A549 (cell line): ENCODE measurements at regions not wholly inside any gene's neighbourhood (a gene's known extent, or its start where the extent isn't known, plus 50 kb on each side); places are given as distances from the start of the nearest gene placed in this dataset.
A peak's percentile ranks its signal among the peaks of the same experiment; 100 is the strongest.

ENCODE experiments used
- ATAC-seq, 2 experiments: fragments of 200-7000 bp in 1 of 2; fragments of >200 bp in 1 of 2; cut with Nextera tagmentation in 1 of 2; cut with Tn5 transposase in 1 of 2; 3 replicates each; pipeline versions ENCODE4 v1.8.0 to v1.9.1; 2018 to 2020; ENCODE audit warnings: mild to moderate bottlenecking in 1 of 2, moderate library complexity in 1 of 2
- CTCF ChIA-PET: fragments of 300-600 bp; sonication (Branson Sonifier 250); formaldehyde crosslinking; extraction: SDS; loops from one replicate; lab custom pipeline; 2021; ENCODE audit warnings: antibody characterized with exemption, inconsistent platforms; lab: Yijun Ruan, JAX
- POLR2A ChIA-PET: fragments of 350-600 bp; formaldehyde crosslinking; extraction: SDS; loops from one replicate; lab custom pipeline; 2021; ENCODE audit warnings: antibody characterized with exemption, inconsistent platforms; lab: Yijun Ruan, JAX
- DNase-seq, 2 experiments: peaks; one replicate each; pipeline versions ENCODE4 v3.0.0 to v3.0.0-alpha.2; 2011 to 2016; ENCODE audit warnings: low read depth in 1 of 2, low spot score in 1 of 2
- FAIRE-seq: peaks from 2 replicates; lab custom pipeline; 2011; peaks lifted over from hg19 to GRCh38; lab: Jason Lieb, UNC
- H3K27ac ChIP-seq, 2 experiments: fragments of >200 bp; sonication (Bioruptor Twin); formaldehyde crosslinking; 3 replicates each; pipeline ENCODE4 v1.5.1; 2016 to 2017
- H3K4me1 ChIP-seq: fragments of >200 bp; sonication (Bioruptor Twin); formaldehyde crosslinking; 3 replicates; pipeline ENCODE4 v1.6.1; 2016
- H3K4me2 ChIP-seq: fragments of >200 bp; sonication (Bioruptor Twin); formaldehyde crosslinking; 3 replicates; pipeline ENCODE4 v1.6.1; 2016
- H3K4me3 ChIP-seq: fragments of >200 bp; sonication (Bioruptor Twin); formaldehyde crosslinking; 3 replicates; pipeline ENCODE4 v1.5.1; 2016
- H3K9me3 ChIP-seq: fragments of >200 bp; sonication (Bioruptor Twin); formaldehyde crosslinking; 3 replicates; pipeline ENCODE4 v1.6.1; 2016
- E2F6 ChIP-seq: IDR thresholded peaks from 2 replicates; pipeline ENCODE4 v1.6.1; 2012; ENCODE audit warnings: low read depth, borderline replicate concordance
- EP300 ChIP-seq, 2 experiments: fragments of >200 bp; sonication (Bioruptor Twin); formaldehyde crosslinking; IDR thresholded peaks; 2 replicates in 1 of 2; 3 replicates in 1 of 2; pipeline ENCODE4 v1.6.1; 2016 to 2017
- ESRRA ChIP-seq: fragments of 150-350 bp; IDR thresholded peaks from 2 replicates; pipeline ENCODE4 v1.6.1; 2014; ENCODE audit warnings: mild to moderate bottlenecking, low read length, borderline replicate concordance
- FOSB ChIP-seq: fragments of 250-450 bp; sonication (Bioruptor Pico); IDR thresholded peaks from 2 replicates; pipeline ENCODE4 v1.5.0; 2020; ENCODE audit warnings: mild to moderate bottlenecking, moderate library complexity
- FOSL2 ChIP-seq, 2 experiments: fragments of 450-650 bp in 1 of 2; fragments of >200 bp in 1 of 2; sonication (Bioruptor Twin) in 1 of 2; formaldehyde crosslinking; IDR thresholded peaks; 2 replicates each; pipeline versions ENCODE4 v1.5.0 to v1.6.1; 2016 to 2020; ENCODE audit warnings: mild to moderate bottlenecking in 1 of 2, moderate library complexity in 1 of 2
- GATA3 ChIP-seq: IDR thresholded peaks from 2 replicates; pipeline ENCODE4 v1.6.1; 2012; ENCODE audit warnings: borderline replicate concordance
- HOXB13 ChIP-seq: fragments of 250-450 bp; sonication (Bioruptor Pico); IDR thresholded peaks from 2 replicates; pipeline ENCODE4 v1.5.0; 2020; ENCODE audit warnings: low read depth, mild to moderate bottlenecking, moderate library complexity
- KDM1A ChIP-seq: fragments of 200-600 bp; sonication (generic); IDR thresholded peaks from 2 replicates; pipeline ENCODE4 v1.6.1; 2016; ENCODE audit warnings: low read depth, mild to moderate bottlenecking
- KDM5A ChIP-seq: fragments of 200-600 bp; sonication (generic); IDR thresholded peaks from 2 replicates; pipeline ENCODE4 v1.6.1; 2016; ENCODE audit warnings: antibody characterized with exemption, mild to moderate bottlenecking
- NR3C1 ChIP-seq: fragments of >200 bp; sonication (Bioruptor Twin); formaldehyde crosslinking; IDR thresholded peaks from 3 replicates; pipeline ENCODE4 v1.6.1; 2017
- PHF8 ChIP-seq: fragments of 200-600 bp; sonication (generic); IDR thresholded peaks from 2 replicates; pipeline ENCODE4 v1.6.1; 2016; ENCODE audit warnings: low read depth, mild to moderate bottlenecking, antibody characterized with exemption, moderate library complexity, borderline replicate concordance
- RAD21 ChIP-seq, 2 experiments: fragments of >200 bp in 1 of 2; sonication (Bioruptor Twin) in 1 of 2; formaldehyde crosslinking in 1 of 2; IDR thresholded peaks in 1 of 2; conservative IDR thresholded peaks in 1 of 2; 2 replicates in 1 of 2; 3 replicates in 1 of 2; pipeline ENCODE4 v1.6.1; 2012 to 2018; ENCODE audit warnings: inconsistent platforms in 1 of 2
- RARB ChIP-seq: fragments of 250-450 bp; sonication (Bioruptor Pico); IDR thresholded peaks from 2 replicates; pipeline ENCODE4 v1.8.0; 2021; ENCODE audit warnings: mild to moderate bottlenecking, moderate library complexity
- RNF2 ChIP-seq: fragments of 200-600 bp; sonication (generic); IDR thresholded peaks from 2 replicates; pipeline ENCODE4 v1.6.1; 2016; ENCODE audit warnings: low read depth, mild to moderate bottlenecking, antibody characterized with exemption, moderate library complexity, borderline replicate concordance
- SREBF2 ChIP-seq: fragments of 450-650 bp; IDR thresholded peaks from 2 replicates; pipeline ENCODE4 v1.6.1; 2014; ENCODE audit warnings: mild to moderate bottlenecking, moderate library complexity
- TFCP2L1 ChIP-seq: fragments of 250-450 bp; sonication (Bioruptor Pico); IDR thresholded peaks from 2 replicates; pipeline ENCODE4 v1.5.0; 2021; ENCODE audit warnings: mild to moderate bottlenecking
- ZSCAN20 ChIP-seq: fragments of 250-450 bp; sonication (Bioruptor Pico); IDR thresholded peaks from 2 replicates; pipeline ENCODE4 v1.8.0; 2022; ENCODE audit warnings: mild to moderate bottlenecking, moderate library complexity
- WGBS: methylation state at CpG from one replicate; pipeline ENCODE4 v1.1.6; 2017; ENCODE audit errors: missing lambda C conversion rate; 5-methylcytosine and 5-hydroxymethylcytosine counted together
- TF ChIP-seq, protein P1 (sequence below): fragments of >200 bp; sonication (Bioruptor Twin); formaldehyde crosslinking; IDR thresholded peaks from 3 replicates; pipeline ENCODE4 v1.5.1; 2016
- TF ChIP-seq, protein P2 (sequence below): fragments of 200-600 bp; sonication (generic); IDR thresholded peaks from 2 replicates; pipeline ENCODE4 v1.6.1; 2016; ENCODE audit warnings: antibody characterized with exemption, mild to moderate bottlenecking, moderate library complexity

GRCh38 chr13:64488731-64489130 is 2741.4 kb downstream of the PCDH9 start:
- H3K4me1 ChIP-seq, result no peaks in the 10 kb centered on the region
- no peak for ATAC-seq
- no peak overlapping the region for H3K4me2 ChIP-seq
- H3K27ac ChIP-seq, result no peak overlapping the region
- DNase-seq, result no peak
- FAIRE-seq, result no peak
- ChIA-PET CTCF (no interaction called here), POLR2A (no interaction called here)
- no peaks in the 10 kb centered on the region for H3K9me3 ChIP-seq
- no peak overlapping the region for H3K4me3 ChIP-seq
- no peak for TF ChIP-seq RNF2
- TF ChIP-seq RARB, result no peak
- no peak for TF ChIP-seq ZSCAN20 (CRISPR knock-in tag)

DNA sequence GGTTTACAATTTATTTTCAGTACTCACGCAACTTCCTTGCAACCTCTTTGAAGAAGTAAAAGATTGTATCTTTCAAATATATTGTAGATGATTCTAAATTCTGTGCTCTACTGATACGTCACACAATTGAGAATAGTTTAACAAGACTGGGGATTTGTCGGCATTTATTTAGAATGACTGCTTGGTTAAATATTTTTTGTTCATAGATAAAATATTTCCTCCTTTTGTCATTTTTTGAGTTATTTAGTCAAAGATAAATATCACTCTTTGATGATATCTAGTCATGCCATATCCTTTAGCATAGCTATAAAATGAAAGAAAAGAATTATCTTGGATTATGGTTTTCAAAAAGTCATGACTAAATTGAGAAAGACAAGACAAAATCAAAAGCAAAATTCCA is 2747.8 kb downstream of the PCDH9 start:
- 27% methylated on average over 3 of the region's 3 CpGs for WGBS
- H3K4me3 ChIP-seq, result no peak overlapping the region
- TF ChIP-seq ESRRA (no peak), FOSL2 (IDR thresholded peaks at IDR 0.05) (no peak), FOSL2 (CRISPR knock-in tag; IDR thresholded peaks at IDR 0.05) (no peak), KDM5A (no peak), RNF2 (no peak), SREBF2 (no peak), TFCP2L1 (CRISPR knock-in tag) (no peak), GATA3 (peak; percentile 69; the same call in 1 of the 2 replicates)
- TF ChIP-seq, protein P1, sequence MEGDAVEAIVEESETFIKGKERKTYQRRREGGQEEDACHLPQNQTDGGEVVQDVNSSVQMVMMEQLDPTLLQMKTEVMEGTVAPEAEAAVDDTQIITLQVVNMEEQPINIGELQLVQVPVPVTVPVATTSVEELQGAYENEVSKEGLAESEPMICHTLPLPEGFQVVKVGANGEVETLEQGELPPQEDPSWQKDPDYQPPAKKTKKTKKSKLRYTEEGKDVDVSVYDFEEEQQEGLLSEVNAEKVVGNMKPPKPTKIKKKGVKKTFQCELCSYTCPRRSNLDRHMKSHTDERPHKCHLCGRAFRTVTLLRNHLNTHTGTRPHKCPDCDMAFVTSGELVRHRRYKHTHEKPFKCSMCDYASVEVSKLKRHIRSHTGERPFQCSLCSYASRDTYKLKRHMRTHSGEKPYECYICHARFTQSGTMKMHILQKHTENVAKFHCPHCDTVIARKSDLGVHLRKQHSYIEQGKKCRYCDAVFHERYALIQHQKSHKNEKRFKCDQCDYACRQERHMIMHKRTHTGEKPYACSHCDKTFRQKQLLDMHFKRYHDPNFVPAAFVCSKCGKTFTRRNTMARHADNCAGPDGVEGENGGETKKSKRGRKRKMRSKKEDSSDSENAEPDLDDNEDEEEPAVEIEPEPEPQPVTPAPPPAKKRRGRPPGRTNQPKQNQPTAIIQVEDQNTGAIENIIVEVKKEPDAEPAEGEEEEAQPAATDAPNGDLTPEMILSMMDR, result no peak
- TF ChIP-seq, all 56 proteins: peak for 1
- no peaks in the 10 kb centered on the region for H3K4me1 ChIP-seq
- CTCF ChIA-PET, result no interaction called here
- no peak for ATAC-seq
- H3K4me2 ChIP-seq, result peak overlapping the region; percentile 42
- peak in 1 of 2 experiments; percentile 23 for DNase-seq
- FAIRE-seq, result no peak
- H3K27ac ChIP-seq, result no peak overlapping the region
- H3K9me3 ChIP-seq, result no peaks in the 10 kb centered on the region
- POLR2A ChIA-PET, result no interaction called here

- H3K4me1 ChIP-seq, result no peaks in the 10 kb centered on the region
- no peak overlapping the region for H3K4me2 ChIP-seq
- ChIA-PET POLR2A (no interaction called here), CTCF (no interaction called here)
- WGBS, result 0% methylated on average over 1 of the region's 1 CpG
- ATAC-seq, result no peak
- TF ChIP-seq KDM1A (no peak), HOXB13 (CRISPR knock-in tag) (no peak), PHF8 (no peak), E2F6 (no peak), RAD21 (conservative IDR thresholded peaks at IDR 0.05 in 1 of 2, IDR thresholded peaks at IDR 0.05 in 1 of 2) (no peak), RARB (no peak), EP300 (IDR thresholded peaks at IDR 0.05) (no peak), FOSB (CRISPR knock-in tag) (no peak), NR3C1 (no peak)
- TF ChIP-seq, protein P2, sequence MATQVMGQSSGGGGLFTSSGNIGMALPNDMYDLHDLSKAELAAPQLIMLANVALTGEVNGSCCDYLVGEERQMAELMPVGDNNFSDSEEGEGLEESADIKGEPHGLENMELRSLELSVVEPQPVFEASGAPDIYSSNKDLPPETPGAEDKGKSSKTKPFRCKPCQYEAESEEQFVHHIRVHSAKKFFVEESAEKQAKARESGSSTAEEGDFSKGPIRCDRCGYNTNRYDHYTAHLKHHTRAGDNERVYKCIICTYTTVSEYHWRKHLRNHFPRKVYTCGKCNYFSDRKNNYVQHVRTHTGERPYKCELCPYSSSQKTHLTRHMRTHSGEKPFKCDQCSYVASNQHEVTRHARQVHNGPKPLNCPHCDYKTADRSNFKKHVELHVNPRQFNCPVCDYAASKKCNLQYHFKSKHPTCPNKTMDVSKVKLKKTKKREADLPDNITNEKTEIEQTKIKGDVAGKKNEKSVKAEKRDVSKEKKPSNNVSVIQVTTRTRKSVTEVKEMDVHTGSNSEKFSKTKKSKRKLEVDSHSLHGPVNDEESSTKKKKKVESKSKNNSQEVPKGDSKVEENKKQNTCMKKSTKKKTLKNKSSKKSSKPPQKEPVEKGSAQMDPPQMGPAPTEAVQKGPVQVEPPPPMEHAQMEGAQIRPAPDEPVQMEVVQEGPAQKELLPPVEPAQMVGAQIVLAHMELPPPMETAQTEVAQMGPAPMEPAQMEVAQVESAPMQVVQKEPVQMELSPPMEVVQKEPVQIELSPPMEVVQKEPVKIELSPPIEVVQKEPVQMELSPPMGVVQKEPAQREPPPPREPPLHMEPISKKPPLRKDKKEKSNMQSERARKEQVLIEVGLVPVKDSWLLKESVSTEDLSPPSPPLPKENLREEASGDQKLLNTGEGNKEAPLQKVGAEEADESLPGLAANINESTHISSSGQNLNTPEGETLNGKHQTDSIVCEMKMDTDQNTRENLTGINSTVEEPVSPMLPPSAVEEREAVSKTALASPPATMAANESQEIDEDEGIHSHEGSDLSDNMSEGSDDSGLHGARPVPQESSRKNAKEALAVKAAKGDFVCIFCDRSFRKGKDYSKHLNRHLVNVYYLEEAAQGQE, result no peak
- no peak for FAIRE-seq
- no peak overlapping the region for H3K27ac ChIP-seq
- no peaks in the 10 kb centered on the region for H3K9me3 ChIP-seq
- no peak for DNase-seq
- H3K4me3 ChIP-seq, result no peak overlapping the region
Measured at GRCh38 chr13:64480672-64481071, 2749.5 kb downstream of the PCDH9 start.
